H1 (cell line): ENCODE measurements at regions not wholly inside any gene's neighbourhood (a gene's known extent, or its start where the extent isn't known, plus 50 kb on each side); places are given as distances from the start of the nearest gene placed in this dataset.

Source experiments
- CTCF ChIA-PET: fragments of 300-600 bp; sonication (Branson Sonifier 250); formaldehyde crosslinking; loops from one replicate; lab custom pipeline; 2021; ENCODE audit not compliant: partially characterized antibody; lab: Charles Lee
- POLR2A ChIA-PET: fragments of 300-600 bp; sonication (Branson Sonifier 250); formaldehyde crosslinking; loops from one replicate; lab custom pipeline; 2021; ENCODE audit warnings: inconsistent platforms; ENCODE audit not compliant: partially characterized antibody; lab: Charles Lee
- DNase-seq, 2 experiments: peaks; one replicate each; pipeline versions ENCODE4 v3.0.0 to v3.0.0-alpha.2; 2010 to 2022; ENCODE audit warnings: low spot score in 2 of 2, low read depth in 1 of 2, mixed read lengths in 1 of 2
- FAIRE-seq: peaks from 2 replicates; lab custom pipeline; 2011; peaks lifted over from hg19 to GRCh38; lab: Jason Lieb, UNC
- H2AFZ ChIP-seq: 2 replicates; pipeline ENCODE4 v1.8.1; 2012; ENCODE audit warnings: low read length, inconsistent platforms
- H2AK5ac ChIP-seq: 2 replicates; pipeline ENCODE4 v1.6.1; 2013; ENCODE audit warnings: low read depth, low read length
- H2BK120ac ChIP-seq: replicated peaks from 2 replicates; pipeline ENCODE3; 2013; ENCODE audit warnings: low read depth, low read length, inconsistent platforms
- H2BK12ac ChIP-seq: 2 replicates; pipeline ENCODE4 v1.6.1; 2013; ENCODE audit warnings: low read depth, low read length
- H2BK15ac ChIP-seq: 2 replicates; pipeline ENCODE4 v1.6.1; 2013; ENCODE audit warnings: low read length
- H2BK20ac ChIP-seq: 2 replicates; pipeline ENCODE4 v1.6.1; 2013; ENCODE audit warnings: low read length
- H2BK5ac ChIP-seq: 2 replicates; pipeline ENCODE4 v1.6.1; 2013; ENCODE audit warnings: low read depth, low read length
- H3K14ac ChIP-seq: 2 replicates; pipeline ENCODE4 v1.6.1; 2013; ENCODE audit warnings: inconsistent platforms; ENCODE audit not compliant: insufficient read length
- H3K18ac ChIP-seq: 2 replicates; pipeline ENCODE4 v1.6.1; 2013; ENCODE audit warnings: low read length; ENCODE audit errors: extremely low read depth
- H3K23ac ChIP-seq: 2 replicates; pipeline ENCODE4 v1.6.1; 2013; ENCODE audit warnings: inconsistent platforms; ENCODE audit not compliant: insufficient read length
- H3K23me2 ChIP-seq: 2 replicates; pipeline ENCODE4 v1.6.1; 2013; ENCODE audit warnings: low read depth, low read length
- H3K27ac ChIP-seq: 2 replicates; pipeline ENCODE4 v1.6.1; 2011; ENCODE audit warnings: low read depth, low read length, inconsistent platforms
- H3K27me3 ChIP-seq, 4 experiments: replicated peaks in 1 of 4; 1 replicate in 1 of 4; 2 replicates in 3 of 4; pipeline versions ENCODE4 v1.6.1 to v1.8.1; 2011 to 2013; ENCODE audit warnings: low read length in 3 of 4, mild to moderate bottlenecking in 3 of 4, inconsistent platforms in 2 of 4, mixed read lengths in 2 of 4, moderate library complexity in 1 of 4; ENCODE audit not compliant: control insufficient read depth in 3 of 4, insufficient read depth in 3 of 4; ENCODE audit errors: extremely low read depth in 1 of 4
- H3K36me3 ChIP-seq, 4 experiments: 2 replicates each; pipeline versions ENCODE4 v1.6.1 to v1.8.1; 2011 to 2013; ENCODE audit warnings: mild to moderate bottlenecking in 4 of 4, low read length in 3 of 4, moderate library complexity in 2 of 4, control low read depth in 1 of 4, inconsistent platforms in 1 of 4; ENCODE audit not compliant: insufficient read depth in 4 of 4, control insufficient read depth in 2 of 4
- H3K4ac ChIP-seq: replicated peaks from 2 replicates; pipeline ENCODE3; 2013; ENCODE audit warnings: low read length, low read depth, mixed read lengths, inconsistent platforms; ENCODE audit not compliant: insufficient read length
- H3K4me1 ChIP-seq, 4 experiments: replicated peaks in 1 of 4; 1 replicate in 1 of 4; 2 replicates in 3 of 4; pipeline versions ENCODE4 v1.6.1 to v1.8.1; 2011 to 2013; ENCODE audit warnings: low read length in 3 of 4, inconsistent platforms in 2 of 4, mixed read lengths in 1 of 4; ENCODE audit not compliant: insufficient read depth in 4 of 4, control insufficient read depth in 3 of 4
- H3K4me2 ChIP-seq, 2 experiments: 2 replicates each; pipeline versions ENCODE4 v1.6.1 to v1.8.1; 2011 to 2013; ENCODE audit warnings: low read depth in 2 of 2, low read length in 2 of 2, control low read depth in 1 of 2, inconsistent platforms in 1 of 2, mild to moderate bottlenecking in 1 of 2; ENCODE audit not compliant: insufficient read depth in 1 of 2
- H3K4me3 ChIP-seq, 4 experiments: fragments of 200-600, 300-600 bp in 1 of 4; sonication (generic), shearing (Covaris generic), sonication (Bioruptor Twin) in 1 of 4; 2 replicates each; pipeline versions ENCODE4 v1.5.1 to v1.8.1; 2011 to 2016; ENCODE audit warnings: low read length in 4 of 4, low read depth in 3 of 4, control low read depth in 2 of 4, inconsistent platforms in 2 of 4, mild to moderate bottlenecking in 2 of 4, mixed read lengths in 1 of 4, moderate library complexity in 1 of 4; ENCODE audit not compliant: insufficient read depth in 2 of 4; ENCODE audit errors: extremely low read depth in 1 of 4
- H3K56ac ChIP-seq: replicated peaks from 2 replicates; pipeline ENCODE3; 2013; ENCODE audit warnings: low read depth, mild to moderate bottlenecking, mixed read lengths, low read length, inconsistent platforms; ENCODE audit not compliant: insufficient read length
- H3K79me1 ChIP-seq: 2 replicates; pipeline ENCODE4 v1.6.1; 2013; ENCODE audit warnings: low read depth, low read length, control low read depth
- H3K79me2 ChIP-seq, 2 experiments: 2 replicates each; pipeline versions ENCODE4 v1.6.1 to v1.8.1; 2012 to 2013; ENCODE audit warnings: low read length in 2 of 2, mild to moderate bottlenecking in 2 of 2, inconsistent platforms in 1 of 2; ENCODE audit not compliant: insufficient read depth in 2 of 2, control insufficient read depth in 1 of 2
- H3K9ac ChIP-seq, 4 experiments: replicated peaks in 1 of 4; 1 replicate in 1 of 4; 2 replicates in 3 of 4; pipeline versions ENCODE4 v1.6.1 to v1.8.1; 2011 to 2013; ENCODE audit warnings: low read depth in 3 of 4, low read length in 3 of 4, control low read depth in 2 of 4, mild to moderate bottlenecking in 2 of 4, moderate library complexity in 2 of 4, inconsistent platforms in 1 of 4; ENCODE audit errors: extremely low read depth in 1 of 4
- H3K9me3 ChIP-seq, 2 experiments: 2 replicates each; pipeline versions ENCODE4 v1.6.1 to v1.8.1; 2012 to 2013; ENCODE audit warnings: mild to moderate bottlenecking in 2 of 2, moderate library complexity in 2 of 2, control low read depth in 1 of 2, inconsistent platforms in 1 of 2, low read depth in 1 of 2, low read length in 1 of 2, mixed read lengths in 1 of 2; ENCODE audit not compliant: insufficient read depth in 2 of 2
- H4K20me1 ChIP-seq, 2 experiments: replicated peaks in 1 of 2; 2 replicates each; pipeline versions ENCODE3 to v1.8.1; 2011 to 2013; ENCODE audit warnings: inconsistent platforms in 2 of 2, low read length in 2 of 2, mild to moderate bottlenecking in 1 of 2; ENCODE audit not compliant: insufficient read depth in 2 of 2, control insufficient read depth in 1 of 2
- H4K5ac ChIP-seq: 2 replicates; pipeline ENCODE4 v1.6.1; 2013; ENCODE audit warnings: low read length, low read depth, mixed read lengths, inconsistent platforms; ENCODE audit not compliant: insufficient read length
- H4K8ac ChIP-seq: 2 replicates; pipeline ENCODE4 v1.8.0; 2013; ENCODE audit warnings: mild to moderate bottlenecking, moderate library complexity, low read length, inconsistent platforms; ENCODE audit not compliant: insufficient read depth; ENCODE audit errors: extremely low read depth
- H4K91ac ChIP-seq: replicated peaks from 2 replicates; pipeline ENCODE3; 2013; ENCODE audit warnings: low read length, mixed read lengths, inconsistent platforms; ENCODE audit not compliant: insufficient read length
- CBX5 ChIP-seq: fragments of 300-800, 300-1000 bp; sonication (generic); IDR thresholded peaks from 2 replicates; pipeline ENCODE4 v1.7.1; 2016; ENCODE audit warnings: antibody characterized with exemption, low read length, low read depth
- EGR1 ChIP-seq: IDR thresholded peaks from 2 replicates; pipeline ENCODE4 v1.6.1; 2011; ENCODE audit warnings: low read depth, low read length, borderline replicate concordance
- GABPA ChIP-seq: IDR thresholded peaks from 2 replicates; pipeline ENCODE4 v1.6.1; 2011; ENCODE audit warnings: mild to moderate bottlenecking, low read length, moderate library complexity, borderline replicate concordance; ENCODE audit not compliant: insufficient read depth
- KDM1A ChIP-seq: fragments of 200-600, 300-600 bp; sonication (generic); IDR thresholded peaks from 2 replicates; pipeline ENCODE4 v1.7.1; 2016; ENCODE audit warnings: mild to moderate bottlenecking, low read length, borderline replicate concordance
- SRF ChIP-seq: IDR thresholded peaks from 2 replicates; pipeline ENCODE4 v1.6.1; 2011; ENCODE audit warnings: mild to moderate bottlenecking, low read depth, low read length, moderate library complexity
- TEAD4 ChIP-seq: IDR thresholded peaks from 2 replicates; pipeline ENCODE4 v1.6.1; 2012; ENCODE audit warnings: low read depth, low read length, inconsistent platforms, mixed read lengths
- WGBS, 2 experiments: shearing (Covaris generic) in 1 of 2; methylation state at CpG; one replicate each; pipeline versions ENCODE4 v1.1.6 to v1.1.7; 2013 to 2015; ENCODE audit warnings: low lambda C conversion rate in 2 of 2, mixed read lengths in 2 of 2, inconsistent platforms in 1 of 2, low coverage in 1 of 2, missing lambda C conversion rate in 1 of 2; ENCODE audit not compliant: insufficient replicate concordance in 2 of 2, insufficient coverage in 1 of 2, insufficient read length in 1 of 2; ENCODE audit errors: extremely low coverage in 1 of 2, missing lambda C conversion rate in 1 of 2; 5-methylcytosine and 5-hydroxymethylcytosine counted together

- H3K4ac ChIP-seq, result no peak overlapping the region
- H3K79me1 ChIP-seq, result no peaks in the 10 kb centered on the region
- H2BK20ac ChIP-seq, result no peak overlapping the region
- no peak overlapping the region for H3K4me3 ChIP-seq
- DNase-seq (no peak), FAIRE-seq (no peak)
- no peaks in the 10 kb centered on the region for H3K27me3 ChIP-seq
- H3K9ac ChIP-seq, result no peak overlapping the region
- H4K20me1 ChIP-seq, result no peaks in the 10 kb centered on the region
- H2BK120ac ChIP-seq, result no peak overlapping the region
- H2AFZ ChIP-seq, result no peak overlapping the region
- no peaks in the 10 kb centered on the region for H3K79me2 ChIP-seq
- no peak overlapping the region for H3K56ac ChIP-seq
- H3K4me2 ChIP-seq, result no peak overlapping the region
- H3K18ac ChIP-seq, result no peak overlapping the region
- no peaks in the 10 kb centered on the region for H3K23me2 ChIP-seq
- H3K36me3 ChIP-seq, result no peaks in the 10 kb centered on the region
- CTCF ChIA-PET, result no interaction called here
- H2BK5ac ChIP-seq, result no peak overlapping the region
- no peak overlapping the region for H3K27ac ChIP-seq
- no peak overlapping the region for H4K91ac ChIP-seq
- WGBS, 2 experiments, result 81% methylated on average over 2 of the region's 2 CpGs; no CpG with 5 or more reads in 1 of the 2 experiments
- no peak overlapping the region for H2BK12ac ChIP-seq
- no peak overlapping the region for H3K23ac ChIP-seq
- H4K8ac ChIP-seq, result no peak overlapping the region
- H4K5ac ChIP-seq, result no peak overlapping the region
- no peaks in the 10 kb centered on the region for H3K4me1 ChIP-seq
- TF ChIP-seq EGR1 (no peak), SRF (no peak), TEAD4 (no peak), CBX5 (no peak), KDM1A (no peak), GABPA (no peak)
- no peak overlapping the region for H2AK5ac ChIP-seq
- H3K9me3 ChIP-seq, result no peaks in the 10 kb centered on the region
- POLR2A ChIA-PET, result no interaction called here
- H2BK15ac ChIP-seq, result no peak overlapping the region
- H3K14ac ChIP-seq, result no peak overlapping the region
Observed at GRCh38 chr7:125147047-125147446, 217.4 kb upstream of the POT1 start.
